Fibroblast of skin of right quadriceps (primary cell): ENCODE measurements at regions not wholly inside any gene's neighbourhood (a gene's known extent, or its start where the extent isn't known, plus 50 kb on each side); places are given as distances from the start of the nearest gene placed in this dataset.
"Not testable (repeated sequence)": the region's sequence is repeated elsewhere in the genome, so short reads cannot be mapped to it uniquely, and the experiment has no call there.

Source experiments
- DNase-seq: peaks from one replicate; pipeline ENCODE4 v3.0.0-alpha.2; 2013

DNA sequence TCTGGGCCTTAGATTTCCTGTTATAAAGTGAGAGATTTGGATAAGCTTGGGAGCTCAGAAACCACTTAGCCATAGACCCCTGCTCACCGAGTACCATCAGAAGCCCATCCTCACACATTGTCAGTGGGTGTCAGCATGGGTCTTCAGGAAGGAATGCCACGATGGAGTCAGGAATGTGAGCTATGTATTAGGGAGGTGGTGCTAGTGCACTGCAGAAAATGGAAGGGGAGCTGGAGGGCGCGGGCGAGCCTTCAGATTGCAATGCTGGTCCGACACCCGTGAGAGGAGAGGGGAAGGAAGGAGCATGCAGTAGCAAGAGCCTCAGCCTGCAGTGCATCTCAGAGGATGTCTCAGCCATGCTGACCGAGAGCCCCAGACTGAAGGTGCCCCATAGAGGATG is 294.5 kb downstream of the FOXL1 start:
- DNase-seq: no peak

DNA sequence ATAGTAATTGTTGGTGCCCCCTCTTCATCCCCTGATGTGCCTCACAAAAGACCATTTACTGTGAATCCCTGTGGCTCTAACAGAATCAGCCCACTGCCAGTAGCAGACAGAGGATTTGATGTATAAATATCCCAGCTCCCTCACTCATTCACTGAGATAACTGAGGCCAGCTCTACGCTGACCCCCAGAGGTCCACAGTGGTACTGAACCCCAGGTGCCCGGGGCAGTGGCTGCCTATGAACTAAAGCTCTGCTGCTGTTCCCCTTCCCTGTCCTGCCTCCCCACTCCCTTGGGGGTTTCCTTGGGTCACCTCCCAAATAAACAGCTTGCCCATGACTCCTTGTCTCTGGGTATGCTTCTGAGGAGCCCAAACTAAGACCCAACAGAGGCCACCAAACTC is 295.8 kb downstream of the FOXL1 start:
- DNase-seq: no peak

DNA sequence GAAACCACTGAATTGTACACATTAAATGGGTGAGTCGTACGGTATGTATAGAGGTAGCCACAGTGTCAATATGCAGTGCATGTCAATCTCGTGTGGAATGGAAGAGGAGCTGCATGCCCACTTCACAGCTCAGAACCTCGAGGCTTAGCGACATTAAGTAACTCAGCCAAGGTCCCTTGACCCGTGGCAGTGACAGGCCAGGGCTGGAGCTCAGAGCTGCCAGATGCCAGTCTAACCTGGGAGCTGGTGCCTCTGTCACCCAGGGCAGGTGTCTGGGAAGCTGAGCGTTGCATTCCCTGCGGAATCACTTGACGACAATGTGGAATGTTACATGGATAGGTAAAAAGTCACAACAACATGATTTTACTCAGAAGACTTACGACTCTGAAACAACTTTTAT is 298.1 kb downstream of the FOXL1 start:
- DNase-seq: no peak

DNA sequence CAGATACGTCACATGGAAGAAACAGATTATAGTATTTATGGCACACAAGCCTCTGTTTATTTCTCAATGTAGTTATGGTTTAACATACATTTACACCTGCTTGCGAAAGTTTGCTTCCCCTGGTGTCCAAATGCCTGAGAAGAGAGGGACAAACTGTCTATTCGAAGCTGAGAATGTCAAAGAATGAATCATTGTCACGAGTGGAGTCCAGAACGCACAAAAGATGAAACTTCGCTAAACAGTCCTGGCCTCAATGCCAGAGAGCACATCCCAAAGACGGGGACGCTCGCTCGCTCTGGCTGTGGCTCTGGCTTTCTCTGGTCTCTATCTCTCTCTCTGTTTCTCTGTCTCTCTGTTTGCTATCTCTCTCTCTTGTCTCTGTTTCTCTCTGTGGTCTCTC is 298.8 kb downstream of the FOXL1 start:
- DNase-seq: no peak

DNA sequence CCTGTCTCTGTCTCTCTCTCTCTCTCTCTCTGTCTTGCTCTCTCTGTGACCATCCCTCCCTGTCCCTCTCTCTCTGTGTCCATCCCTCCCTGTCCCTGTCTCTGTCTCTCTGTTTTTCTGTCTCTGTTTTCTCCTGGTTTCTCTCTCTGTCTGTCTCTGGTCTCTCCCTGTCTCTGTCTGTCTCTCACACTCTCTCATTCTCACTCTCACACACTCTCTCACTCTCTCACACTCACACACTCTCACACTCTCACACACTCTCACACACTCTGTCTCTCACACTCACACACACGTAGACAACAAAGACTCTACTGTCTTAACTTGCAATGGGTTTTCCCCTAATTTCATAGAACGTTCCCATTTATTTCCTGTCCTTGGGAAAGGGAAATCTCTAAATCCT is 299.5 kb downstream of the FOXL1 start:
- no peak for DNase-seq

DNA sequence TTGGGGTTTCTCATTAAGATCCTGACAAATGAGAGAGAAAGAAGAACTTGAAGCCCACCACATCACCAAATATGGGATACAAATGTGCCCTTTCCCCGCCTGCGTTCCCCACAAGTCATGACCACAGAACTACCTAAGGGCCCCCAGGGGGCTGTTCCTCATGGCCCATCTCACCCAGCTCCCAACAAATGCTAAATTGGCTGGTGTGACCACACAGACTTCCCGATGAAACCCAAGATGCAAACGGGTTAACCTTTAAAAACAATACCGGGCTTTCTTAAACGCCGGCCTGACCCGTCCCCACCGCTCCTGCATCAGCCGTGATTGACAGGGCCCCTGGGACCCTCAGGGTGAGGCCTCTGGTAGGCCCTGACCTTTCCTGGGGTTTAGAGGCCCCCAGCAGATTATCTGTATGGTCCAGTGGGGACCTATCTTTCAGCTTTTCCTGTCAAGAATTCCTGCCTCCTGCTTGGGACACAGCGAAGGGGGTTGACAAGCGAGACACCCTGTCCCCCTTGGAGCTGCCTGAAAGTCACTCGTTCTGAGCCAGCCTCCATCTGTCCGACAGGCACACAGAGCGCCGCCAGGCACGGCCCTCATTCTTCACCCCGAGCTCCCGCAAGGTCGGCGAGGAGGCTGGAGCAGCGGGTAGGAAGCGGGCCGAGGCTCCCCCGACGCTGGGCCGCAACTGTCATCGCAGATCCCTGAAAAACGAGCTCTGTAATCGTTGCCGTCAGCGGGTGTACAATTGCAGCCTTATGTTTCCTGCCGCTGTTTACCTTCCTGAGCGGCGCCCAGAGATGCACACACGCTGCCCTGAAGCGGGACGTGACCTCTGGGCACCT is 300.1 kb downstream of the FOXL1 start:
- peak; percentile 35 for DNase-seq

DNA sequence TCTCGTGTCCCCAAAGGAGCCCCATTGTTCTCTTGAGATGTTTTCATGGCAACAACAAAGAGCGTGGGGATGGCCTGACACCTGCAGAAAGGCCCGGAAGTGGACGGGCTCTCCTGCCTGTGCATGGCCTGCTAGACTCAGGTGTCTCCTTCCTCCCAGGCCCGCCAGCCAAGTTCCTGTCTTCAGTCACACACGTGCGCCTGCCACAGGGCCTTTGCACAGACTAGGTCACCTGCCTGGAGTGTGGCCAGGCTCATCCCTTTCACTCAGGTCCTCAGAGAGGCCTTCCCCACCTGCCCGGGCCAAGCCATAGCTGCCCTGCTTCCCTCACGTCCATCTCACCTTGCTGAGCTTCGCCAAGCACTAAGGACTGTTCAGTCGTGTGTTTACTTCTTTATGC is 300.9 kb downstream of the FOXL1 start:
- no peak for DNase-seq

DNA sequence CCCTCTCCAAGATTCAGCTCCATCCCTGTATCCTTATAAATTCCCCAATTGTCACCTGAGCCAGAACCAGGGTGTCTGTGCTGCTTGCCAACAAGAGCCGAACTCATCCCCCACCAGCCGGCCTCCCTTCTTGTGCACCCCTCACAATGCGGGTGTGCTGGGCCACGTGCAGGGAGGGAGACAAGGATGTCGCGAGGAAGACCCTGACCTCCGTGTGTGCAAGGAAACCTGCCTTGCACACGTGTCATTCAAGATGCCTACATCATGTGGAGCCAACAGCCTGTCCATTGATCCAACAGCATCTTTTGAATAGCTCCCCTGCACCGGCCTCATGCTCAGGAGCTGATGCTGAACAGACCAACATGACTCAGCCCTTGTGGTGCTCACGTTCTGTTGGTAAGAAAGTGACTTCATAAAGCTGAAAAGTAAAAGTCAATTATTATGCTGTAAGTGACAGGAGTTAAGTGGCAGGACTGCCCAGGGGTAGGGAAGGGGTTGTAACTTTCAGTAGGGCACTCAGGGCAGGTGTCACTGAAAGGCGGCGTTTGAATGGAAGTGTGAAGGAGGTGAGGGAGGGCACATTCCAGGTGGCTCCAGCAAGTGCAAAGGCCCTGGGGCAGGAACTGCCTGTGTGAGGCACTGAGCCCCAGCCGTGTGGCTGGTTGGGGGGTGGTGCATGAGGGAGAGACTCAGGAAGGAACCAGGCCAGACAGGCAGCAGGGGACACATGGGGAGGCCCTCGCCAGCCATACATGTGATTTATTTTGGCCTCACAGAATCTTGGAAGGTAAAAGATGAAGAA is 302.2 kb downstream of the FOXL1 start:
- DNase-seq: peak; percentile 42

DNA sequence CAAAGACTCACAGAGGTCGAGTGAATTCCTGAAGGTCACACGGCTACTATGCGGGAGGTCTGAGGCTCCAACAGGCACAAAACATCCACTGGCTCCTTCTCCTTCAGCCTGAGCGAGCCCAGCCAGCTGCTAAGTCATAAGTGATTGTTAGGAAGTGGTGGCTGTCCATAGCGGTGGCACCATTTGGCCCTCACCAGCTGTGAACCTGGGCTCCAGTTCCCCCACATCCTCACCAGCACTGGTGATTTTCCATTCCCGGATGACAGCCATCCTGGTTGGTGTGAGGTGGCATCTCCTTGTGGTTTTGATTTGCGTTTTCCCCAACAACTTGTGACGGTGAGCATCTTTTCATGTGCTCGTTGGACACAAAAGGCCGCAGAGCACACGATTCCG is 302.8 kb downstream of the FOXL1 start:
- DNase-seq: no peak

DNA sequence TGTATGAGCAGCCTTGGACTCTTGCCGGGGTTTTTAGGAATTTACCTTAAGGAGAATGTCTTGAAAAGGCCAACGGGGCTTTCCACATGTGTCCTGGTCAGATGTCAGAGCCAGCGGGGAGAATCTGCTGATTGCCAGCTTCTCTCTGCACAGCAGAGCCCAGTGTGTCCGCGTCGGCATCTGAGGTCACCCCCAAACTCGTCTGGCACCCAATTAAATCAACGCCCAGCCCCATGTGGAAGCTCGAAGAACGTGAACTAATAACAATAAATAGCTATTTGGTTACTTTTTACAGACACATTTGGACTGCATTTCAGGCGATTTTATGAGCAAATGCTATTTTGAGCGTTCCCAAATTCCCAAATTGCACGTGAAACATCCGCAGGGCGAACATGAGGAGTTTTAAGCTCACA is 303.5 kb downstream of the FOXL1 start:
- DNase-seq: no peak

DNA sequence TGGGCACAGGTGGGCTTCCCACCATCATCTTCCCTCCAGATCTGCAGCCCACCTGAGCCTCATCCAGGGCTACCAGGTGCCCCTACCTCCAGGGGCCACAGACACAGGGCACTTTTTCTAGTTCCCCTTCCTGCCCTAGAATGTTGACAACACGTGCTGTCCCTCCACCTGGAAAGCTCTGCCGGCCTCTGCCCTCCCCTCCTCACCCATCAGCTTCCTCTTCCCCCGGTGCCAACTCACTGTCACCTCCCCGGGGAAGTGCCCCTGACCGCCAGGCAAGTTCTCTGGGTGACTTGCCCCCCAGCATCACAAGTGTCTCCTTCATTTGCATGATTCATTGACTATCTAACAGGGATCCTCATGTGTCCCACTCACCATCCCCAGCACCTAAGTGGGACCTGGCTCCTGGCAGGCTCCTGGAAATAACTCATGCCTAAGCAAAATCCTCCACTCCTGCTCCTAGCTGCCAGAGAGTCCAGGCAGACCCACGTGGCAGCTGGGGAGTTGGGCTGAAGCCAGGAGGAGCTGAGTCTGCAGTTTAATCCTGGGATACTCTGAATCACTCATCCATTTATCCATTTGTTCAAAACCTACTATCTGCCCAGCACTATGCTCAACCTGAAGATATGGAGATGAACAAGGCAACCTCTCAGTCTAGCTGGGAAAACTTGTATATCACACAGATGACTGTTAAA is 304.4 kb downstream of the FOXL1 start:
- DNase-seq: peak; percentile 86

DNA sequence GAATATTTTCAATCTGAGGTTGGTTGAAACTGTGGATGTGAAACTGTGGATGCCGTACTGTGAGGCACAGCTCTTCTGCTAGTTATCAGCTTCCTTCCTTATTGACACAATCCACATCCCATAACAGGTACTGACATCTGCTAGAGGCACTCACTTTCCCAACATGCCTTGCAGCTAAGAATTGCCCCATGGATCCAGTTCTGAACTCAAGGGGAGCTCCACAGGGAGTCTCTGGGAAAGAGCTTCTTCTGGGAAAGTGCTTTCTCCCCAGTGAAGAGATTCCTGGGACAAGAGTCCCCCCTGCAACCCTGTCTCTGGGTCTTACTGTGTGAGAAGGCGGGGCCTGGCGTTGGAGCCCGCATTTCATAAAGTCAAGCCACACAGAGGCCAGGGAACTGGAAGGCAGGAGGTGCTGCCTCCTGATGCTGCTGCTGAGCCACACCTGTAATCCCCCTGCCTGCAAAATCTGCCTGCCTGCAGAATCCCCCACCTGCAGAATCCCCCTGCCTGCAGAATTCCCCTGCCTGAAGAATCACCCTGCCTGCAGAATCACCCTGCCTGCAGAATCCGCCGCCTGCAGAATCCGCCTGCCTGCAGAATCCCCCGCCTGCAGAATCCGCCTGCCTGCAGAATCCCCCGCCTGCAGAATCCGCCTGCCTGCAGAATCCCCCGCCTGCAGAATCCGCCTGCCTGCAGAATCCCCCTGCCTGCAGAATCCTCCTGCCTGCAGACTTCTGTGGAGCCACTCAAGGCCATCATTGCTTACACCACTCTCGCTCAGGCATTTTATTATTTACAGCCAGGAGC is 305.4 kb downstream of the FOXL1 start:
- no peak for DNase-seq

DNA sequence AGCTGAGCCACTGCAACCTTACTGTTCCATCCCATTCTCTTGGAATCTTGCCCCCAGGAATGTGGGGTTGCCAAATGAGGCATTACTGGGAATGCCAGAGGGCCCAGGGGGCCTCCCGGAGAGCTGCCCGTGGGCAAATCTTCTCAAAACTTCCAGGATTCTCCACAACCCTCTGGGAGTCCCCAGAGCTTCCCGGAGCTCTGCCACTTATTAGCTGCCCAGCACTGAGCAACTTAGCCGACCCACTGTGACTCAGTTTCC is 306.0 kb downstream of the FOXL1 start:
- DNase-seq: peak; percentile 63

DNA sequence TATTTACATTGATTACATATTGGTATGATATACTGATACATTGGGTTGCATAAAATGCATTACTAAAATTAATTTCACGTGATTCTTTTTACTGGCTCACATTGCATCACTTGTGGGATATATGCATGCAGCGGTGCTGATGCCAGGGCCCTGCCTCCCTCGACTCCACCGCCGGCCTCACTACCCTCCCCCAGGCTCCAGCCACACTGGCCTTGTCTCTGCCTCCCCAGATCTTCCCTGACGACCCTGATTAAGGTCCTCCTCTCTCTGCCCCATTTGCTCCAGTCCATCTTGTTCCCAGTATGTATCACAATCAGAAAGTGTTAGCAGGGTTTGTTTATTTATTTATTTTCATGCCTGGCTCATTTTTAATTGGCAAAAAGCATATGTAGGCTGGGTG is 306.8 kb downstream of the FOXL1 start:
- DNase-seq: no peak

DNA sequence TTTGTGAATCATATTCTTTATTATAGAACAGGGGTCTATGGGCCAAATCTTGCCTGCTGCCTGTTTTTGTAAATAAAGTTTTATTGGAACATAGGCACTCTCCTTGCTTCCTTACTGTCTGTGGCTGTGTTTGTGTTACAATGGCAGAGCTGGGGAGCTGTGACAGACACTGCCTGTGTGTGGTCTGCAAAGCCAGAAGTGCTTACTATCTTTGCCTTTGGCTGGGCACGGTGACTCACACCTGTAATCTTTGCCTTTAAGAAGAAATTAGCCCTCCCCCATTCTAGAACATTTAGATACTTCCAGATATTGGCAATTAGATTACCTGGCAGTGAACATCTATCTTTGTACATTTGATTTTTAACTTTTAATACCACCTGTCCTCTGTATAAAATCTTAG is 308.3 kb downstream of the FOXL1 start:
- DNase-seq: no peak

DNA sequence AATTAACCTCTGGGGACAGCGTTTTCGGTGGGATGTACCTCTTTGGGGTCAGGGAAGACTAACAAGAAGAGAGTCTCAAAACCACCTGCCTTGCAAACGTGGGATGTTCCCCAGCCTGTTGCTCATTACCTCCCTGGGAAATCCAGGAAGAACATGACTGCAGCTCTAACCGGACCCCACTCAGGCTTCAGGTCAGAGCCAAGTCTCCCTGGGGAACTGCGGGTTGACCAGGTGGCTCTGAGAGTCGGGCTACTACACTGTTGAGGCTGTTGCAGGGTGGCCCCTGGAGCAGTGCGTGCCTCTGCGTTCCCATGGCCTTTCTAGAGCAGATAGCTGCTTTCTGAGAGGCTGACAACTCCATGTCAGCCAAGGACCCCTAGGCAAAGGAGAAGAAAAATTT is 309.1 kb downstream of the FOXL1 start:
- no peak for DNase-seq

DNA sequence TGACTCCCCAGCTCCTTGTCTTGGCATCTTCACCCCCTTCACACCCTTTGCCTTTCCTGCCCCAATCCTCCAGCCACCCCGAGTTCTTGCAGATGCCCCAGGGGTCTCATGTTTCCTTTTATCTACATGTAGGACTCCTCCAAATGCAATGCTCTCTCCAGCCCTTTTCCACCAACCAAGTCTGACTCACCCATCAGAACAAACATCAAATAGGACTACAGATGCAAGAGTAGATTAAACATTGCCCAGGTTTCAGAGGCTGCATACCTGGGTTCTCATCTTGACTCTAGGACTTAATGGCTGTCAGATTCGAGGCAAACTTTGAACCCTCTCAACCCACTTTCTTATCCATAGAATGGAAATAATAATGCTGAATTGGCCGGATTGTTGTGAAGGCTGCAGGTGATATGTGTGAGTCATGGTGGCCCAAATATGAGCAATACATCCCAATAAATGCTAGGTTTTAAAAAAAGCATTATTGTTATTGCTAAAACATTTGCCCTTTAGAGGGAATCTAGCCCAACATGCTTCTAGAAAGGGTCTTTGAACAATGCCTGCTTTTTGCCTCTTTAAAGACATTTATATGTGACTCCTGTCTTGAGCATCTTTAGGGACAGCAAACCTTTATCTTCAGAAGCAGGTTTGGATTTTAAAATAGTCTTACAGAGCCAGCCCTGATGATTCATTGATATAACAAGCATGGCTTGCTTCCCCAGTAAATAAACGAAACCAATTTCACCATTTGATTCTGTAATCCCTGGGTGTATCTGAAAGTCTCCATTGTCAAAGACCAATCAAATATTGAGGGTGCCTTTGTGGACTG is 310.1 kb downstream of the FOXL1 start:
- no peak for DNase-seq

DNA sequence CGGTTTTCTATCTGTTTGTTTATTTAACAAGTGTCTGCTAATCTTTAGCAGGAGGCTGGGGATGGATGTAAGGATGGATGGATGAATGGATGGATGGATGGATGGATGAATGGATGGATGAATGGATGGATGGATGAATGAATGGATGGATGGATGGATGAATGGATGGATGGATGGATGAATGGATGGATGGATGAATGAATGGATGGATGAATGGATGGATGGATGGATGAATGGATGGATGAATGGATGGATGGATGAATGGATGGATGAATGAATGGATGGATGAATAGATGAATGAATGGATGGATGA is 310.7 kb downstream of the FOXL1 start:
- not testable (repeated sequence) for DNase-seq

DNA sequence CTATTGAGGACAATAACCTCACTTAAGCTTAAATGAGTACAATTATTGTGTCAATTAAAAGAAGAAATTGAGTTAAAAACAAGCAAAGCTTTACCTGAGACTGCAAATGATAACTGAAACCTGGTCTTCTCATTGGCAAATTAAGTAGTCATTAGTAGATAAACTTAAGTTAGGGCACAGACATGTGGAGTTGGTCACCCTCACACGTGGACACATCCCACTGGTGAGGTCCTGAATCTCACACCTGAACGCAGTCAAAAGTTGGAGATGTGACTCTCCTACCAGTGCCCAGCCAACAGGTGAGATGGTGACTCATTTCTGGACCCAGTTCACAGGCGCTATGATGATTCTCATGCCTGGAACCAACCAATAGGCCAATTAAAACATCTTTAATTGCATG is 311.6 kb downstream of the FOXL1 start:
- DNase-seq: no peak

DNA sequence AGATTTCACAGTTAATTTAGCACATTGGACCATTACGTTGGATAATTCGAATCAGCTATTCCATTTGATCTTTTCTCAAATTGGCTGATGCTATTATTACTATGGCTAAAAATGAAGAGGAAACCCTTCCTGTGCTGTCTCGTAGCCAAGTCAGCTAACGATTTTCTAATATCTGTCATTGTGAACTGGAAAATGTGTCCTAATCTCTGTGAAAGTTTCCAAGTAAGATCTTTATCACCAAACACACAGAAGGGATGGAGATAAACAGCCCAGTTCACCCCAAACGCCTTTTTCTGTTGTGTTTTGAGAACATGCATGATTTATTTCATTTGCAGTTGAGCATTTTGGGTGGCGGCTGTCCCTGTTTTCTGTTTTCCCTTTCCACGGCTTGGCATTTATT is 312.8 kb downstream of the FOXL1 start:
- DNase-seq: no peak

DNA sequence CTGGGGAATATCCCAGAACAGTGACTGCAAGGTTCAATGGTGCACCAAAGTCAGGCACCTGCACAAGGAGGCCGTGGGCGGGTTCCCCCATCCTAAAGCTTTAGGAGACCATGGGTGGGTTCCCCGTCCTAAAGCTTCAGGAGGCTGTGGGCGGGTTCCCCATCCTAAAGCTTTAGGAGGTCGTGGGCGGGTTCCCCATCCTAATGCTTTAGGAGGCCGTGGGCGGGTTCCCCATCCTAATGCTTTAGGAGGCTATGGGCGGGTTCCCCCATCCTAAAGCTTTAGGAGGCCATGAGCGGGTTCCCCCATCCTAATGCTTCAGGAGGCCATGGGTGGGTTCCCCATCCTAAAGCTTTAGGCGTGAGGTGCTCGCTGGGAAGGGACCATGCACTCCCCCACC is 313.3 kb downstream of the FOXL1 start:
- no peak for DNase-seq

DNA sequence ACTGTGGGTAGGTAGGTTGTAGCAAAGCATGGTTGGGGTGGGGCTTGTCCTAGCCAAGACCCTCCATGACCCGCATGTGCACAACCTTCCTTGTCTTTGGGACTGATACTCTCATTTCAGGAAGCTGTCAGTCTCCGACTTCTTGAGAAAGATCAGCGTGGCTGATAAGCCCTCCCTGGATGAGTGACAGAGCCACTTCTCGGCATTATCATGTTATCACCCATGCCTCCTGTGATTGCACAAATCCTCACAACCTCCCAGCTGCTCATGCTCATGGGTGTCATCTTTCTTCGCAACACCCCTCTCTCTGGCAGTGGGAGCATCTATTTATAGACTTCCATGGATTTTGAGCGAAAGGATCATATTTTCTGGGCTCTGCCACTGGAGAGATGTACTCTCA is 314.2 kb downstream of the FOXL1 start:
- DNase-seq: no peak

DNA sequence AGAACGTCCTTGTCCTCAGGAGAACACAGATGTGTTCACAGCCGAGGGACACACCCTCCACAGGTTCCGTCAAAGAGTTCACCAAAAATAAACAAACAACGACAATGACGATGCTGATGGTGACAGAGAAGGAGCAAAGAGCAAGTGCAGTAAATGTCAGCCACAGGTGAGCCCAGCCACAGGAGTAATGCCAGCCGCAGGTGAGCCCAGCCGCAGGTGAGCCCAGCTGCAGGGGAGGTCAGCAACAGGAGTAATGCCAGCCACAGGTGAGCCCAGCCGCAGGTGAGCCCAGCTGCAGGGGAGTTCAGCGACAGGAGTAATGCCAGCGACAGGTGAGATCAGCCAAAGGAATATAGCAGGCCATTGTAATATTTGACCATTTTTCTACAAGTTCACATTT is 315.2 kb downstream of the FOXL1 start:
- DNase-seq: no peak
